Tibial nerve (tissue), 4 donors: ENCODE measurements at regions not wholly inside any gene's neighbourhood (a gene's known extent, or its start where the extent isn't known, plus 50 kb on each side); places are given as distances from the start of the nearest gene placed in this dataset.

Source experiments
- DNase-seq, 2 donors: peaks; one replicate each; pipeline ENCODE4 v3.0.0-alpha.2; 2019; ENCODE audit warnings: low spot score in 2 of 2
- H3K27ac ChIP-seq, 4 donors: fragments of 200-600 bp; sonication (generic) in 3 of 4; one replicate each; pipeline ENCODE4 v1.5.1; 2017 to 2019; ENCODE audit warnings: mild to moderate bottlenecking in 1 of 4
- H3K27me3 ChIP-seq, 2 donors: fragments of 200-600 bp; sonication (generic) in 1 of 2; one replicate each; pipeline versions ENCODE4 v1.5.1 to v1.6.0; 2017 to 2019
- H3K36me3 ChIP-seq, 3 donors: fragments of 200-600 bp; sonication (generic); one replicate each; pipeline ENCODE4 v1.5.1; 2018 to 2019
- H3K4me1 ChIP-seq, 4 donors: fragments of 200-600 bp; sonication (generic) in 3 of 4; one replicate each; pipeline ENCODE4 v1.5.1; 2017 to 2019
- H3K4me3 ChIP-seq, 4 donors: fragments of 200-600 bp; sonication (generic) in 3 of 4; one replicate each; pipeline ENCODE4 v1.5.1; 2017 to 2019; ENCODE audit warnings: mild to moderate bottlenecking in 1 of 4, moderate library complexity in 1 of 4
- H3K9me3 ChIP-seq, 4 donors: fragments of 200-600 bp; sonication (generic) in 3 of 4; one replicate each; pipeline ENCODE4 v1.5.1; 2017 to 2019
- CTCF ChIP-seq, 5 experiments: fragments of 200-600 bp in 3 of 5; fragments of 450-650 bp in 2 of 5; sonication (generic) in 3 of 5; IDR thresholded peaks; one replicate each; pipeline ENCODE4 v1.5.1; 2016 to 2019; ENCODE audit warnings: antibody characterized with exemption in 5 of 5, mild to moderate bottlenecking in 3 of 5, moderate library complexity in 2 of 5
- EP300 ChIP-seq, 2 donors: sonication (generic); formaldehyde crosslinking; IDR thresholded peaks; one replicate each; pipeline ENCODE4 v1.6.1; 2017; ENCODE audit warnings: antibody characterized with exemption in 2 of 2, mild to moderate bottlenecking in 1 of 2
- POLR2A ChIP-seq, 2 donors: fragments of 450-650 bp; IDR thresholded peaks; one replicate each; pipeline ENCODE4 v1.6.1; 2017; ENCODE audit warnings: antibody characterized with exemption in 2 of 2, mild to moderate bottlenecking in 2 of 2, moderate library complexity in 2 of 2
- WGBS, 2 donors: methylation state at CpG; one replicate each; pipeline ENCODE4 v1.1.5; 2018; 5-methylcytosine and 5-hydroxymethylcytosine counted together

- H3K27ac ChIP-seq: no peak overlapping the region
- DNase-seq: no peak
- peaks cover 0 to 14% (median 2%) of the 10 kb centered on the region in 4 donors for H3K9me3 ChIP-seq
- WGBS, 2 donors: 41 to 45% methylated on average over 13 of the region's 13 CpGs
- no peak overlapping the region for H3K4me3 ChIP-seq
- no peaks in the 10 kb centered on the region for H3K4me1 ChIP-seq
- no peak for TF ChIP-seq POLR2A (IDR thresholded peaks at IDR 0.05)
- H3K36me3 ChIP-seq: no peaks in the 10 kb centered on the region
- no peaks in the 10 kb centered on the region for H3K27me3 ChIP-seq
Observed at GRCh38 chr16:5851393-5851982, 753.9 kb upstream of the EEF2KMT start.

GRCh38 chr16:5850632-5851392, 753.2 kb upstream of the EEF2KMT start:
- H3K36me3 ChIP-seq: no peaks in the 10 kb centered on the region
- no peak overlapping the region for H3K4me3 ChIP-seq
- peaks cover 0 to 14% (median 2%) of the 10 kb centered on the region in 4 donors for H3K9me3 ChIP-seq
- H3K27me3 ChIP-seq: no peaks in the 10 kb centered on the region
- WGBS, 2 donors: 73 to 84% methylated on average over 16 of the region's 16 CpGs
- no peak for TF ChIP-seq POLR2A (IDR thresholded peaks at IDR 0.05)
- TF ChIP-seq CTCF (IDR thresholded peaks at IDR 0.05): no peak
- TF ChIP-seq EP300 (IDR thresholded peaks at IDR 0.05): no peak
- no peak overlapping the region for H3K27ac ChIP-seq
- H3K4me1 ChIP-seq: no peaks in the 10 kb centered on the region
- DNase-seq: no peak

- H3K27me3 ChIP-seq: no peaks in the 10 kb centered on the region
- H3K4me1 ChIP-seq: no peaks in the 10 kb centered on the region
- no peak overlapping the region for H3K4me3 ChIP-seq
- no peaks in the 10 kb centered on the region for H3K36me3 ChIP-seq
- no peak overlapping the region for H3K27ac ChIP-seq
- DNase-seq: no peak
- 34 to 41% methylated on average over 3 of the region's 3 CpGs for WGBS, 2 donors
- no peak for TF ChIP-seq CTCF (IDR thresholded peaks at IDR 0.05)
- no peak for TF ChIP-seq EP300 (IDR thresholded peaks at IDR 0.05)
- TF ChIP-seq POLR2A (IDR thresholded peaks at IDR 0.05): no peak
- peaks cover 0 to 3% (median 0%) of the 10 kb centered on the region in 4 donors for H3K9me3 ChIP-seq
Observed at GRCh38 chr16:5845046-5845445, 747.5 kb upstream of the EEF2KMT start.

- Histone ChIP-seq H3K36me3 (no peaks in the 10 kb centered on the region), H3K9me3 (peaks cover 0 to 12% (median 0%) of the 10 kb centered on the region in 4 donors), H3K4me3 (no peak overlapping the region), H3K27ac (no peak overlapping the region), H3K4me1 (no peaks in the 10 kb centered on the region), H3K27me3 (no peaks in the 10 kb centered on the region)
- no peak for DNase-seq
- no peak for TF ChIP-seq CTCF (IDR thresholded peaks at IDR 0.05)
- TF ChIP-seq EP300 (IDR thresholded peaks at IDR 0.05): no peak
- no peak for TF ChIP-seq POLR2A (IDR thresholded peaks at IDR 0.05)
- WGBS, 2 donors: 71 to 89% methylated on average over 7 of the region's 7 CpGs
Observed at GRCh38 chr16:5841974-5842373, 744.4 kb upstream of the EEF2KMT start.

GRCh38 chr16:5838725-5839124, 741.1 kb upstream of the EEF2KMT start:
- TF ChIP-seq POLR2A (IDR thresholded peaks at IDR 0.05): no peak
- no peak for TF ChIP-seq CTCF (IDR thresholded peaks at IDR 0.05)
- TF ChIP-seq EP300 (IDR thresholded peaks at IDR 0.05): no peak
- H3K4me1 ChIP-seq: no peaks in the 10 kb centered on the region
- DNase-seq: no peak
- no peak overlapping the region for H3K4me3 ChIP-seq
- H3K9me3 ChIP-seq: peaks cover 0 to 18% (median 0%) of the 10 kb centered on the region in 4 donors
- H3K27me3 ChIP-seq: no peaks in the 10 kb centered on the region
- 70 to 78% methylated on average over 3 of the region's 3 CpGs for WGBS, 2 donors
- H3K27ac ChIP-seq: no peak overlapping the region
- H3K36me3 ChIP-seq: no peaks in the 10 kb centered on the region
